Hepatocyte (in vitro differentiated cells): ENCODE measurements at regions not wholly inside any gene's neighbourhood (a gene's known extent, or its start where the extent isn't known, plus 50 kb on each side); places are given as distances from the start of the nearest gene placed in this dataset.

Experiments used
- EZH2 ChIP-seq: fragments of 200-600 bp; sonication (generic); IDR thresholded peaks from 2 replicates; pipeline ENCODE4 v1.6.1; 2016; ENCODE audit warnings: antibody characterized with exemption, mild to moderate bottlenecking, borderline replicate concordance
- TF ChIP-seq, protein P1 (sequence below): fragments of 200-600 bp; sonication (generic); IDR thresholded peaks from 2 replicates; pipeline ENCODE4 v1.5.1; 2016; ENCODE audit warnings: antibody characterized with exemption, mild to moderate bottlenecking; ENCODE audit not compliant: poor library complexity

DNA sequence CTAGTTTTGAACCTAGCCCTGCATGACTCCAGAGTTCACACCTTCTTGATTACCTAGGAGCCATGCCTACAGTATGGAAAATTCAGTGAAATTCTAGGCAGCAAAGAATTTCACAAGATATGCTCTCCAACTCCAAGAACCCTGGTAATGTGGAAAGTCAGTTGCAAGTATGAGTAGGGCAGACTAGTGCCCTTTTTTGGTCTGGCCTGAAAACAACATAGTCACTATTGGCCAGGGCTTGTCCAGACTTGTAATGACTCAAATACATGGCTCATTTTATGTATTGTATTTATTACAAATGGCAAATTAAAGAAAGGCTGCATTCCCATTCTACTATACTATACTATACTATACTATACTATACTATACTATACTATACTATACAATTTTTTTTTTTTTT lies 160.4 kb downstream of the ESM1 start:
- TF ChIP-seq, protein P1, sequence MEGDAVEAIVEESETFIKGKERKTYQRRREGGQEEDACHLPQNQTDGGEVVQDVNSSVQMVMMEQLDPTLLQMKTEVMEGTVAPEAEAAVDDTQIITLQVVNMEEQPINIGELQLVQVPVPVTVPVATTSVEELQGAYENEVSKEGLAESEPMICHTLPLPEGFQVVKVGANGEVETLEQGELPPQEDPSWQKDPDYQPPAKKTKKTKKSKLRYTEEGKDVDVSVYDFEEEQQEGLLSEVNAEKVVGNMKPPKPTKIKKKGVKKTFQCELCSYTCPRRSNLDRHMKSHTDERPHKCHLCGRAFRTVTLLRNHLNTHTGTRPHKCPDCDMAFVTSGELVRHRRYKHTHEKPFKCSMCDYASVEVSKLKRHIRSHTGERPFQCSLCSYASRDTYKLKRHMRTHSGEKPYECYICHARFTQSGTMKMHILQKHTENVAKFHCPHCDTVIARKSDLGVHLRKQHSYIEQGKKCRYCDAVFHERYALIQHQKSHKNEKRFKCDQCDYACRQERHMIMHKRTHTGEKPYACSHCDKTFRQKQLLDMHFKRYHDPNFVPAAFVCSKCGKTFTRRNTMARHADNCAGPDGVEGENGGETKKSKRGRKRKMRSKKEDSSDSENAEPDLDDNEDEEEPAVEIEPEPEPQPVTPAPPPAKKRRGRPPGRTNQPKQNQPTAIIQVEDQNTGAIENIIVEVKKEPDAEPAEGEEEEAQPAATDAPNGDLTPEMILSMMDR: no peak
- no peak for TF ChIP-seq EZH2
